Activated CD8-positive, alpha-beta T cell treated with anti-CD3 and anti-CD28 coated beads, Interleukin-2, amount 10 ng/mL, durations not matched to agents 7 days and 5 days (primary cell): ENCODE measurements at regions not wholly inside any gene's neighbourhood (a gene's known extent, or its start where the extent isn't known, plus 50 kb on each side); places are given as distances from the start of the nearest gene placed in this dataset.
"Not testable (repeated sequence)": the region's sequence is repeated elsewhere in the genome, so short reads cannot be mapped to it uniquely, and the experiment has no call there.

ENCODE experiments used
- ATAC-seq: fragments of 150-1000 bp; cut with Tn5 transposase; one replicate; pipeline ENCODE4 v1.10.0; 2021; ENCODE audit warnings: moderate library complexity
- CTCF ChIA-PET: fragments of 350-600 bp; sonication (Branson Sonifier 250); formaldehyde crosslinking; loops from one replicate; lab custom pipeline; 2021; ENCODE audit warnings: antibody characterized with exemption; lab: Charles Lee
- POLR2A ChIA-PET: fragments of 350-600 bp; sonication (Branson Sonifier 250); formaldehyde crosslinking; loops from one replicate; lab custom pipeline; 2021; ENCODE audit warnings: antibody characterized with exemption; lab: Charles Lee
- DNase-seq: peaks from one replicate; pipeline ENCODE4 v3.0.0-alpha.2; 2020
- H3K27ac Mint-ChIP-seq: one replicate; pipeline ENCODE4 v1.8.0; 2021; ENCODE audit warnings: mild to moderate bottlenecking, mixed read lengths
- H3K27me3 Mint-ChIP-seq: one replicate; pipeline ENCODE4 v1.8.0; 2021; ENCODE audit warnings: low read depth, mixed read lengths
- H3K36me3 Mint-ChIP-seq: one replicate; pipeline ENCODE4 v1.8.0; 2021; ENCODE audit warnings: low read depth, mixed read lengths
- H3K4me1 Mint-ChIP-seq: one replicate; pipeline ENCODE4 v1.8.0; 2021; ENCODE audit warnings: low read depth, mixed read lengths
- H3K4me3 Mint-ChIP-seq: one replicate; pipeline ENCODE4 v1.8.0; 2021; ENCODE audit warnings: mild to moderate bottlenecking, mixed read lengths
- H3K9me3 Mint-ChIP-seq: one replicate; pipeline ENCODE4 v1.8.0; 2022; ENCODE audit warnings: mixed read lengths; ENCODE audit not compliant: insufficient read depth

GRCh38 chr6:145569140-145569539 is 166.2 kb downstream of the EPM2A start:
- DNase-seq (no peak), ATAC-seq (no peak)
- Mint-ChIP-seq H3K27ac (no peak overlapping the region), H3K9me3 (peaks cover 2% of the 10 kb centered on the region), H3K4me3 (no peak overlapping the region), H3K27me3 (no peaks in the 10 kb centered on the region), H3K4me1 (no peaks in the 10 kb centered on the region), H3K36me3 (no peaks in the 10 kb centered on the region)
- ChIA-PET CTCF (no interaction called here), POLR2A (no interaction called here)

- H3K4me1 Mint-ChIP-seq, H3K27ac Mint-ChIP-seq, DNase-seq, H3K27me3 Mint-ChIP-seq, H3K4me3 Mint-ChIP-seq, ATAC-seq, H3K36me3 Mint-ChIP-seq, CTCF ChIA-PET, POLR2A ChIA-PET: not testable (repeated sequence)
- peaks cover 13% of the 10 kb centered on the region for H3K9me3 Mint-ChIP-seq
These were observed 165.0 kb downstream of the EPM2A start for GRCh38 chr6:145570336-145570735.

- POLR2A ChIA-PET, ATAC-seq, H3K27me3 Mint-ChIP-seq, H3K4me3 Mint-ChIP-seq, H3K4me1 Mint-ChIP-seq, H3K27ac Mint-ChIP-seq, DNase-seq, H3K36me3 Mint-ChIP-seq, CTCF ChIA-PET: not testable (repeated sequence)
- H3K9me3 Mint-ChIP-seq = peaks cover 21% of the 10 kb centered on the region
These were observed 161.1 kb downstream of the EPM2A start for GRCh38 chr6:145574269-145574668.
